Common myeloid progenitor, CD34-positive (primary cell): ENCODE measurements at regions not wholly inside any gene's neighbourhood (a gene's known extent, or its start where the extent isn't known, plus 50 kb on each side); places are given as distances from the start of the nearest gene placed in this dataset.

Source experiments
- CTCF ChIA-PET: fragments of 350-600 bp; sonication (Branson Sonifier 250); formaldehyde crosslinking; loops from one replicate; lab custom pipeline; 2021; ENCODE audit warnings: antibody characterized with exemption; lab: Charles Lee
- POLR2A ChIA-PET: fragments of 350-600 bp; sonication (Branson Sonifier 250); formaldehyde crosslinking; loops from one replicate; lab custom pipeline; 2021; ENCODE audit warnings: antibody characterized with exemption; lab: Charles Lee
- DNase-seq, 3 donors: peaks; one replicate each; pipeline versions ENCODE4 v3.0.0 to v3.0.0-alpha.2; 2013
- H3K27ac ChIP-seq, 2 experiments: 1 replicate in 1 of 2; 2 replicates in 1 of 2; pipeline ENCODE4 v1.7.0; 2013; ENCODE audit warnings: inconsistent platforms in 2 of 2, low read length in 2 of 2, mild to moderate bottlenecking in 2 of 2, low read depth in 1 of 2, moderate library complexity in 1 of 2; ENCODE audit not compliant: severe bottlenecking in 2 of 2, insufficient read depth in 1 of 2, poor library complexity in 1 of 2
- H3K27me3 ChIP-seq, 5 experiments: replicated peaks in 2 of 5; 1 replicate in 3 of 5; 2 replicates in 2 of 5; pipeline versions ENCODE4 v1.6.1 to v1.7.0; 2013; ENCODE audit warnings: low read length in 4 of 5, mild to moderate bottlenecking in 2 of 5, moderate library complexity in 2 of 5, inconsistent platforms in 1 of 5; ENCODE audit not compliant: insufficient read depth in 5 of 5, control insufficient read depth in 4 of 5
- H3K36me3 ChIP-seq, 4 experiments: 1 replicate in 2 of 4; 2 replicates in 2 of 4; pipeline versions ENCODE4 v1.6.1 to v1.7.0; 2013; ENCODE audit warnings: low read length in 3 of 4, control low read depth in 1 of 4, mild to moderate bottlenecking in 1 of 4; ENCODE audit not compliant: control insufficient read depth in 4 of 4, insufficient read depth in 4 of 4
- H3K4me1 ChIP-seq, 4 experiments: 1 replicate in 3 of 4; 2 replicates in 1 of 4; pipeline versions ENCODE4 v1.6.1 to v1.7.1; 2013; ENCODE audit warnings: low read length in 3 of 4, mild to moderate bottlenecking in 3 of 4, control low read depth in 1 of 4, inconsistent platforms in 1 of 4, moderate library complexity in 1 of 4; ENCODE audit not compliant: control insufficient read depth in 4 of 4, insufficient read depth in 4 of 4; ENCODE audit errors: control extremely low read depth in 1 of 4
- H3K4me3 ChIP-seq, 7 experiments: 1 replicate in 4 of 7; 2 replicates in 3 of 7; pipeline versions ENCODE4 v1.5.1 to v1.7.0; 2013; ENCODE audit warnings: mild to moderate bottlenecking in 7 of 7, low read length in 6 of 7, moderate library complexity in 6 of 7, inconsistent platforms in 2 of 7, low read depth in 2 of 7, control low read depth in 1 of 7; ENCODE audit not compliant: insufficient read depth in 4 of 7, control insufficient read depth in 1 of 7; ENCODE audit errors: extremely low read depth in 1 of 7
- H3K9me3 ChIP-seq, 5 experiments: 1 replicate in 4 of 5; 2 replicates in 1 of 5; pipeline versions ENCODE4 v1.6.1 to v1.7.1; 2013; ENCODE audit warnings: low read length in 4 of 5, mild to moderate bottlenecking in 2 of 5, inconsistent platforms in 1 of 5, low read depth in 1 of 5, moderate library complexity in 1 of 5; ENCODE audit not compliant: control insufficient read depth in 4 of 5, insufficient read depth in 2 of 5; ENCODE audit errors: control extremely low read depth in 1 of 5
- WGBS: methylation state at CpG from one replicate; pipeline ENCODE4 v1.1.5; 2013; ENCODE audit not compliant: insufficient coverage; 5-methylcytosine and 5-hydroxymethylcytosine counted together

GRCh38 chr1:220438741-220439140 lies 89.2 kb upstream of the MARK1 start:
- 100% methylated on average over 2 of the region's 2 CpGs for WGBS
- Histone ChIP-seq H3K36me3 (no peaks in the 10 kb centered on the region), H3K27ac (no peak overlapping the region), H3K4me1 (no peaks in the 10 kb centered on the region), H3K9me3 (no peaks in the 10 kb centered on the region), H3K4me3 (no peak overlapping the region), H3K27me3 (peaks cover 0 to 4% (median 0%) of the 10 kb centered on the region in 5 experiments)
- ChIA-PET POLR2A (no interaction called here), CTCF (no interaction called here)
- no peak for DNase-seq

- CTCF ChIA-PET: no interaction called here
Measured at GRCh38 chr1:220432408-220432807, 95.5 kb upstream of the MARK1 start.

GRCh38 chr1:220431554-220432239 lies 96.2 kb upstream of the MARK1 start:
- Histone ChIP-seq H3K27ac (no peak overlapping the region), H3K27me3 (peaks cover 0 to 2% (median 0%) of the 10 kb centered on the region in 5 experiments), H3K4me3 (no peak overlapping the region), H3K36me3 (no peaks in the 10 kb centered on the region), H3K9me3 (no peaks in the 10 kb centered on the region), H3K4me1 (no peaks in the 10 kb centered on the region)
- POLR2A ChIA-PET: no interaction called here
- CTCF ChIA-PET: no interaction called here
- WGBS: 96% methylated on average over 4 of the region's 7 CpGs
- no peak for DNase-seq

More at GRCh38 chr1:220432408-220432807, 95.5 kb upstream of the MARK1 start:
- Histone ChIP-seq H3K36me3 (no peaks in the 10 kb centered on the region), H3K27me3 (no peaks in the 10 kb centered on the region), H3K4me3 (no peak overlapping the region), H3K9me3 (no peaks in the 10 kb centered on the region), H3K27ac (no peak overlapping the region), H3K4me1 (no peaks in the 10 kb centered on the region)
- no peak for DNase-seq
- 100% methylated on average over 1 of the region's 1 CpG for WGBS
- POLR2A ChIA-PET: no interaction called here

DNA sequence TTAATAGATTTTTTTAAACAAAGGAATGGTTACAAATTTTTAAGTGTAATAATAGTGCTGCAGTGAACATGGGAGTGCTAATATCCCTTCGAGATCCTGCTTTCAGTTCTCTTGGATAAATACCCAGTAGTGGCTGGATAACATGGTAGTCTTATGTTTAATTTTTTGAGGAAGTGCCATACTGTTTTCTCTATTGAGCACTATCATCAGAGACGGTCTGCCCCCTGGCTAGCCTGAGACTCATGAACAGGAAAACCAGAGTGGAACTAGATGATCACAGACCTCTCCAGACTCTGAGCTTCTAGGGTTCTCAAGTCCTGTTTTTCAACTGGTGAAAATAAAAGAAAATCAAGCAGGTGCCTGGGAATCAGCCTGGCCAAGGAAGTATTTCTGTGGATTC lies 97.3 kb upstream of the MARK1 start:
- no peak overlapping the region for H3K4me3 ChIP-seq

GRCh38 chr1:220430059-220430458 lies 97.9 kb upstream of the MARK1 start:
- Histone ChIP-seq H3K9me3 (no peaks in the 10 kb centered on the region), H3K27ac (no peak overlapping the region), H3K36me3 (no peaks in the 10 kb centered on the region), H3K4me3 (no peak overlapping the region), H3K27me3 (peaks cover 0 to 2% (median 0%) of the 10 kb centered on the region in 5 experiments), H3K4me1 (no peaks in the 10 kb centered on the region)
- ChIA-PET POLR2A (no interaction called here), CTCF (no interaction called here)
- DNase-seq: no peak

More for the DNA sequence above, 97.3 kb upstream of the MARK1 start:
- no peaks in the 10 kb centered on the region for H3K4me1 ChIP-seq
- DNase-seq: no peak
- WGBS: 10% methylated on average over 2 of the region's 2 CpGs
- no peak overlapping the region for H3K27ac ChIP-seq
- POLR2A ChIA-PET: no interaction called here
- peaks cover 0 to 2% (median 0%) of the 10 kb centered on the region in 5 experiments for H3K27me3 ChIP-seq
- no peaks in the 10 kb centered on the region for H3K9me3 ChIP-seq
- H3K36me3 ChIP-seq: no peaks in the 10 kb centered on the region
- CTCF ChIA-PET: no interaction called here

DNA sequence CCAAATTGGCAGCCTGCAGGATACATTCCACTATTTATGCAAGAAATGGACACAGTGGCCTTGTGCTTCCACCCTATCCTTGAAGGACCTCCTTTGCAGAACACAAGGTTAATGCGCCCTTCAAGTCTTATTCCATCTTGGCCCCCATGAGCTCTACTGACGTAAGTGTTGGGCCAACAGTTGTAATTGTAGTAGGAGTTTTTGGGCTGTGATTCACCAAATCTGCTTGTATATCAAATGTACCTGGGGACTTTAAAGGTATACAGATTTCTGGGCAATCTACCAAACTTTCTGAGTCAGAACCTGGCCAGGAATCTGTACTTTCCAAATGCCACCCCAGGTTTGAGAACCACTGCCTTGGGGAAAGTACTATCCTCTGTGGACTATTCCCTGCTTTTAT lies 100.9 kb upstream of the MARK1 start:
- peaks cover 0 to 2% (median 0%) of the 10 kb centered on the region in 5 experiments for H3K27me3 ChIP-seq
- H3K36me3 ChIP-seq: no peaks in the 10 kb centered on the region
- H3K4me3 ChIP-seq: no peak overlapping the region
- 100% methylated on average over 2 of the region's 2 CpGs for WGBS
- POLR2A ChIA-PET: no interaction called here
- DNase-seq: no peak
- H3K27ac ChIP-seq: no peak overlapping the region
- H3K4me1 ChIP-seq: no peaks in the 10 kb centered on the region
- no peaks in the 10 kb centered on the region for H3K9me3 ChIP-seq
- CTCF ChIA-PET: no interaction called here

GRCh38 chr1:220425852-220426251 lies 102.1 kb upstream of the MARK1 start:
- Histone ChIP-seq H3K4me3 (no peak overlapping the region), H3K27ac (no peak overlapping the region), H3K9me3 (no peaks in the 10 kb centered on the region), H3K27me3 (peaks cover 0 to 4% (median 0%) of the 10 kb centered on the region in 5 experiments), H3K36me3 (no peaks in the 10 kb centered on the region), H3K4me1 (no peaks in the 10 kb centered on the region)
- CTCF ChIA-PET: no interaction called here
- DNase-seq: no peak
- whole genome bisulfite sequencing: 92% methylated on average over 1 of the region's 1 CpG
- POLR2A ChIA-PET: no interaction called here
